GM23338 (cell line): ENCODE measurements at regions not wholly inside any gene's neighbourhood (a gene's known extent, or its start where the extent isn't known, plus 50 kb on each side); places are given as distances from the start of the nearest gene placed in this dataset.

Experiments
- CREB1 ChIP-seq: fragments of 250-450 bp; sonication (Bioruptor Pico); IDR thresholded peaks from 2 replicates; pipeline ENCODE4 v1.5.0; 2020; ENCODE audit warnings: low read depth, mild to moderate bottlenecking, moderate library complexity
- EZH2 ChIP-seq: fragments of 200-600 bp; sonication (generic); IDR thresholded peaks from one replicate; pipeline ENCODE4 v1.8.0; 2017; ENCODE audit warnings: antibody characterized with exemption, mild to moderate bottlenecking, low read depth; ENCODE audit not compliant: unreplicated experiment
- EZH2phosphoT487 ChIP-seq: fragments of 200-600 bp; sonication (generic); IDR thresholded peaks from one replicate; pipeline ENCODE4 v1.8.1; 2018; ENCODE audit warnings: antibody characterized with exemption; ENCODE audit not compliant: unreplicated experiment
- JUNB ChIP-seq: IDR thresholded peaks from one replicate; pipeline ENCODE4 v1.6.1; 2016; ENCODE audit warnings: antibody characterized with exemption; ENCODE audit not compliant: unreplicated experiment
- NANOG ChIP-seq: IDR thresholded peaks from 2 replicates; pipeline ENCODE4 v1.6.1; 2016; ENCODE audit warnings: antibody characterized with exemption, borderline replicate concordance
- POLR2AphosphoS5 ChIP-seq: IDR thresholded peaks from 2 replicates; pipeline ENCODE4 v1.6.1; 2016; ENCODE audit warnings: antibody characterized with exemption, low read depth
- STAT1 ChIP-seq: IDR thresholded peaks from one replicate; pipeline ENCODE4 v1.6.1; 2016; ENCODE audit warnings: antibody characterized with exemption; ENCODE audit not compliant: unreplicated experiment
- ZNF114 ChIP-seq: fragments of 250-450 bp; sonication (Bioruptor Pico); IDR thresholded peaks from 2 replicates; pipeline ENCODE4 v1.5.0; 2020; ENCODE audit warnings: mild to moderate bottlenecking, moderate library complexity
- ZNF331 ChIP-seq: fragments of 250-450 bp; sonication (Bioruptor Pico); IDR thresholded peaks from 2 replicates; pipeline ENCODE4 v1.5.0; 2020; ENCODE audit warnings: low read depth, mild to moderate bottlenecking, moderate library complexity
- TF ChIP-seq, protein P1 (sequence below), 2 experiments: fragments of 200-600 bp in 1 of 2; sonication (generic) in 1 of 2; conservative IDR thresholded peaks; 2 replicates each; pipeline versions ENCODE4 v1.5.1 to v1.6.1; 2016 to 2017; ENCODE audit warnings: antibody characterized with exemption in 2 of 2, low read depth in 2 of 2, mild to moderate bottlenecking in 2 of 2, moderate library complexity in 1 of 2
- TF ChIP-seq, protein P2 (sequence below): fragments of 250-450 bp; sonication (Bioruptor Pico); IDR thresholded peaks from 2 replicates; pipeline ENCODE4 v1.5.0; 2020; ENCODE audit warnings: mild to moderate bottlenecking, moderate library complexity
- TF ChIP-seq, protein P3 (sequence below): IDR thresholded peaks from one replicate; pipeline ENCODE4 v1.6.1; 2018; ENCODE audit warnings: antibody characterized with exemption; ENCODE audit not compliant: unreplicated experiment
- TF ChIP-seq, protein P4 (sequence below): IDR thresholded peaks from 2 replicates; pipeline ENCODE4 v1.6.1; 2016; ENCODE audit warnings: antibody characterized with exemption

DNA sequence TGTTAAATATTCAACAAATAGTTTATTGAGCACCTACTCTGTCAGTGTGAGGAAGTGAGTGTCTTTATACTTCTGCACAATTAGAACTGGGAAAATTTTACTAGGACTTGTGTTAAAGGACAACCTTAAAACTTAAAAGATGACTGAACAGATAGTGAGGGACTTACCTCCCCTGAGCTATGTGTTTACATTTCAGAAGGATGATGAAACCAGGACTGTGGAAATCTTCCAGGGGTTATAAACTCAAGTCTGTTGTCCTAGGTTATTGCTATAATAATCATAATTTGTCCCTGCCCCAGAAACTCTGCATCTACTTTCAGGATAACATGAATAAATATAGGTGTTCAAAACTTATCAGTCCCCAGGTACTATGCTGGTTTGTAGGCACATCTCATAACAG, 261.0 kb upstream of the MKLN1 start:
- TF ChIP-seq, protein P1, sequence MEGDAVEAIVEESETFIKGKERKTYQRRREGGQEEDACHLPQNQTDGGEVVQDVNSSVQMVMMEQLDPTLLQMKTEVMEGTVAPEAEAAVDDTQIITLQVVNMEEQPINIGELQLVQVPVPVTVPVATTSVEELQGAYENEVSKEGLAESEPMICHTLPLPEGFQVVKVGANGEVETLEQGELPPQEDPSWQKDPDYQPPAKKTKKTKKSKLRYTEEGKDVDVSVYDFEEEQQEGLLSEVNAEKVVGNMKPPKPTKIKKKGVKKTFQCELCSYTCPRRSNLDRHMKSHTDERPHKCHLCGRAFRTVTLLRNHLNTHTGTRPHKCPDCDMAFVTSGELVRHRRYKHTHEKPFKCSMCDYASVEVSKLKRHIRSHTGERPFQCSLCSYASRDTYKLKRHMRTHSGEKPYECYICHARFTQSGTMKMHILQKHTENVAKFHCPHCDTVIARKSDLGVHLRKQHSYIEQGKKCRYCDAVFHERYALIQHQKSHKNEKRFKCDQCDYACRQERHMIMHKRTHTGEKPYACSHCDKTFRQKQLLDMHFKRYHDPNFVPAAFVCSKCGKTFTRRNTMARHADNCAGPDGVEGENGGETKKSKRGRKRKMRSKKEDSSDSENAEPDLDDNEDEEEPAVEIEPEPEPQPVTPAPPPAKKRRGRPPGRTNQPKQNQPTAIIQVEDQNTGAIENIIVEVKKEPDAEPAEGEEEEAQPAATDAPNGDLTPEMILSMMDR (conservative IDR thresholded peaks at IDR 0.05; ENCODE audit: low read depth in 2 of 2): no peak
- TF ChIP-seq EZH2 (no peak), POLR2AphosphoS5 (no peak), CREB1 (CRISPR knock-in tag) (no peak), EZH2phosphoT487 (no peak), ZNF331 (CRISPR knock-in tag) (no peak), ZNF114 (CRISPR knock-in tag) (no peak), STAT1 (no peak), NANOG (no peak), JUNB (no peak)
- TF ChIP-seq, protein P2, sequence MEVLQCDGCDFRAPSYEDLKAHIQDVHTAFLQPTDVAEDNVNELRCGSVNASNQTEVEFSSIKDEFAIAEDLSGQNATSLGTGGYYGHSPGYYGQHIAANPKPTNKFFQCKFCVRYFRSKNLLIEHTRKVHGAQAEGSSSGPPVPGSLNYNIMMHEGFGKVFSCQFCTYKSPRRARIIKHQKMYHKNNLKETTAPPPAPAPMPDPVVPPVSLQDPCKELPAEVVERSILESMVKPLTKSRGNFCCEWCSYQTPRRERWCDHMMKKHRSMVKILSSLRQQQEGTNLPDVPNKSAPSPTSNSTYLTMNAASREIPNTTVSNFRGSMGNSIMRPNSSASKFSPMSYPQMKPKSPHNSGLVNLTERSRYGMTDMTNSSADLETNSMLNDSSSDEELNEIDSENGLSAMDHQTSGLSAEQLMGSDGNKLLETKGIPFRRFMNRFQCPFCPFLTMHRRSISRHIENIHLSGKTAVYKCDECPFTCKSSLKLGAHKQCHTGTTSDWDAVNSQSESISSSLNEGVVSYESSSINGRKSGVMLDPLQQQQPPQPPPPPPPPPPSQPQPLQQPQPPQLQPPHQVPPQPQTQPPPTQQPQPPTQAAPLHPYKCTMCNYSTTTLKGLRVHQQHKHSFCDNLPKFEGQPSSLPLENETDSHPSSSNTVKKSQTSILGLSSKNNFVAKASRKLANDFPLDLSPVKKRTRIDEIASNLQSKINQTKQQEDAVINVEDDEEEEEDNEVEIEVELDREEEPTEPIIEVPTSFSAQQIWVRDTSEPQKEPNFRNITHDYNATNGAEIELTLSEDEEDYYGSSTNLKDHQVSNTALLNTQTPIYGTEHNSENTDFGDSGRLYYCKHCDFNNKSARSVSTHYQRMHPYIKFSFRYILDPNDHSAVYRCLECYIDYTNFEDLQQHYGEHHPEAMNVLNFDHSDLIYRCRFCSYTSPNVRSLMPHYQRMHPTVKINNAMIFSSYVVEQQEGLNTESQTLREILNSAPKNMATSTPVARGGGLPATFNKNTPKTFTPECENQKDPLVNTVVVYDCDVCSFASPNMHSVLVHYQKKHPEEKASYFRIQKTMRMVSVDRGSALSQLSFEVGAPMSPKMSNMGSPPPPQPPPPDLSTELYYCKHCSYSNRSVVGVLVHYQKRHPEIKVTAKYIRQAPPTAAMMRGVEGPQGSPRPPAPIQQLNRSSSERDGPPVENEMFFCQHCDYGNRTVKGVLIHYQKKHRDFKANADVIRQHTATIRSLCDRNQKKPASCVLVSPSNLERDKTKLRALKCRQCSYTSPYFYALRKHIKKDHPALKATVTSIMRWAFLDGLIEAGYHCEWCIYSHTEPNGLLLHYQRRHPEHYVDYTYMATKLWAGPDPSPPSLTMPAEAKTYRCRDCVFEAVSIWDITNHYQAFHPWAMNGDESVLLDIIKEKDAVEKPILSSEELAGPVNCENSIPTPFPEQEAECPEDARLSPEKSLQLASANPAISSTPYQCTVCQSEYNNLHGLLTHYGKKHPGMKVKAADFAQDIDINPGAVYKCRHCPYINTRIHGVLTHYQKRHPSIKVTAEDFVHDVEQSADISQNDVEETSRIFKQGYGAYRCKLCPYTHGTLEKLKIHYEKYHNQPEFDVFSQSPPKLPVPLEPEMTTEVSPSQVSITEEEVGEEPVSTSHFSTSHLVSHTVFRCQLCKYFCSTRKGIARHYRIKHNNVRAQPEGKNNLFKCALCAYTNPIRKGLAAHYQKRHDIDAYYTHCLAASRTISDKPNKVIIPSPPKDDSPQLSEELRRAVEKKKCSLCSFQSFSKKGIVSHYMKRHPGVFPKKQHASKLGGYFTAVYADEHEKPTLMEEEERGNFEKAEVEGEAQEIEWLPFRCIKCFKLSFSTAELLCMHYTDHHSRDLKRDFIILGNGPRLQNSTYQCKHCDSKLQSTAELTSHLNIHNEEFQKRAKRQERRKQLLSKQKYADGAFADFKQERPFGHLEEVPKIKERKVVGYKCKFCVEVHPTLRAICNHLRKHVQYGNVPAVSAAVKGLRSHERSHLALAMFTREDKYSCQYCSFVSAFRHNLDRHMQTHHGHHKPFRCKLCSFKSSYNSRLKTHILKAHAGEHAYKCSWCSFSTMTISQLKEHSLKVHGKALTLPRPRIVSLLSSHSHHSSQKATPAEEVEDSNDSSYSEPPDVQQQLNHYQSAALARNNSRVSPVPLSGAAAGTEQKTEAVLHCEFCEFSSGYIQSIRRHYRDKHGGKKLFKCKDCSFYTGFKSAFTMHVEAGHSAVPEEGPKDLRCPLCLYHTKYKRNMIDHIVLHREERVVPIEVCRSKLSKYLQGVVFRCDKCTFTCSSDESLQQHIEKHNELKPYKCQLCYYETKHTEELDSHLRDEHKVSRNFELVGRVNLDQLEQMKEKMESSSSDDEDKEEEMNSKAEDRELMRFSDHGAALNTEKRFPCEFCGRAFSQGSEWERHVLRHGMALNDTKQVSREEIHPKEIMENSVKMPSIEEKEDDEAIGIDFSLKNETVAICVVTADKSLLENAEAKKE: no peak
- TF ChIP-seq, protein P3, sequence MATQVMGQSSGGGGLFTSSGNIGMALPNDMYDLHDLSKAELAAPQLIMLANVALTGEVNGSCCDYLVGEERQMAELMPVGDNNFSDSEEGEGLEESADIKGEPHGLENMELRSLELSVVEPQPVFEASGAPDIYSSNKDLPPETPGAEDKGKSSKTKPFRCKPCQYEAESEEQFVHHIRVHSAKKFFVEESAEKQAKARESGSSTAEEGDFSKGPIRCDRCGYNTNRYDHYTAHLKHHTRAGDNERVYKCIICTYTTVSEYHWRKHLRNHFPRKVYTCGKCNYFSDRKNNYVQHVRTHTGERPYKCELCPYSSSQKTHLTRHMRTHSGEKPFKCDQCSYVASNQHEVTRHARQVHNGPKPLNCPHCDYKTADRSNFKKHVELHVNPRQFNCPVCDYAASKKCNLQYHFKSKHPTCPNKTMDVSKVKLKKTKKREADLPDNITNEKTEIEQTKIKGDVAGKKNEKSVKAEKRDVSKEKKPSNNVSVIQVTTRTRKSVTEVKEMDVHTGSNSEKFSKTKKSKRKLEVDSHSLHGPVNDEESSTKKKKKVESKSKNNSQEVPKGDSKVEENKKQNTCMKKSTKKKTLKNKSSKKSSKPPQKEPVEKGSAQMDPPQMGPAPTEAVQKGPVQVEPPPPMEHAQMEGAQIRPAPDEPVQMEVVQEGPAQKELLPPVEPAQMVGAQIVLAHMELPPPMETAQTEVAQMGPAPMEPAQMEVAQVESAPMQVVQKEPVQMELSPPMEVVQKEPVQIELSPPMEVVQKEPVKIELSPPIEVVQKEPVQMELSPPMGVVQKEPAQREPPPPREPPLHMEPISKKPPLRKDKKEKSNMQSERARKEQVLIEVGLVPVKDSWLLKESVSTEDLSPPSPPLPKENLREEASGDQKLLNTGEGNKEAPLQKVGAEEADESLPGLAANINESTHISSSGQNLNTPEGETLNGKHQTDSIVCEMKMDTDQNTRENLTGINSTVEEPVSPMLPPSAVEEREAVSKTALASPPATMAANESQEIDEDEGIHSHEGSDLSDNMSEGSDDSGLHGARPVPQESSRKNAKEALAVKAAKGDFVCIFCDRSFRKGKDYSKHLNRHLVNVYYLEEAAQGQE: no peak
- TF ChIP-seq, protein P4, sequence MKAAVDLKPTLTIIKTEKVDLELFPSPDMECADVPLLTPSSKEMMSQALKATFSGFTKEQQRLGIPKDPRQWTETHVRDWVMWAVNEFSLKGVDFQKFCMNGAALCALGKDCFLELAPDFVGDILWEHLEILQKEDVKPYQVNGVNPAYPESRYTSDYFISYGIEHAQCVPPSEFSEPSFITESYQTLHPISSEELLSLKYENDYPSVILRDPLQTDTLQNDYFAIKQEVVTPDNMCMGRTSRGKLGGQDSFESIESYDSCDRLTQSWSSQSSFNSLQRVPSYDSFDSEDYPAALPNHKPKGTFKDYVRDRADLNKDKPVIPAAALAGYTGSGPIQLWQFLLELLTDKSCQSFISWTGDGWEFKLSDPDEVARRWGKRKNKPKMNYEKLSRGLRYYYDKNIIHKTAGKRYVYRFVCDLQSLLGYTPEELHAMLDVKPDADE: no peak
